GM23248 (cell line): ENCODE measurements at regions not wholly inside any gene's neighbourhood (a gene's known extent, or its start where the extent isn't known, plus 50 kb on each side); places are given as distances from the start of the nearest gene placed in this dataset.

Source experiments
- EZH2 ChIP-seq: fragments of 200-600 bp; sonication (generic); IDR thresholded peaks from 2 replicates; pipeline ENCODE4 v1.6.1; 2018; ENCODE audit warnings: antibody characterized with exemption, mild to moderate bottlenecking; ENCODE audit not compliant: insufficient read depth, poor library complexity, severe bottlenecking
- EZH2phosphoT487 ChIP-seq: fragments of 200-600 bp; sonication (generic); IDR thresholded peaks from 2 replicates; pipeline ENCODE4 v1.6.1; 2018; ENCODE audit warnings: antibody characterized with exemption, moderate library complexity, mild to moderate bottlenecking, low read depth; ENCODE audit not compliant: insufficient read depth

GRCh38 chr2:40545645-40546044 lies 93.8 kb upstream of the SLC8A1 start:
- TF ChIP-seq EZH2 (no peak), EZH2phosphoT487 (no peak)
